Mesothelial cell of epicardium (in vitro differentiated cells): ENCODE measurements at regions not wholly inside any gene's neighbourhood (a gene's known extent, or its start where the extent isn't known, plus 50 kb on each side); places are given as distances from the start of the nearest gene placed in this dataset.
"Not testable (repeated sequence)": the region's sequence is repeated elsewhere in the genome, so short reads cannot be mapped to it uniquely, and the experiment has no call there.

Source experiments
- DNase-seq, 2 experiments: peaks; one replicate each; pipeline ENCODE4 v3.0.0; 2021; ENCODE audit warnings: low spot score in 2 of 2; ENCODE audit not compliant: unreplicated experiment in 2 of 2
- H3K27ac Mint-ChIP-seq: 2 replicates; pipeline ENCODE4 v1.8.0; 2021; ENCODE audit warnings: mixed read lengths
- H3K27me3 Mint-ChIP-seq: 2 replicates; pipeline ENCODE4 v1.8.0; 2021; ENCODE audit warnings: low read depth, mixed read lengths
- H3K36me3 Mint-ChIP-seq: 2 replicates; pipeline ENCODE4 v1.8.0; 2021; ENCODE audit warnings: mixed read lengths
- H3K4me1 Mint-ChIP-seq: 2 replicates; pipeline ENCODE4 v1.8.0; 2021; ENCODE audit warnings: mixed read lengths
- H3K4me3 Mint-ChIP-seq: 2 replicates; pipeline ENCODE4 v1.8.0; 2021; ENCODE audit warnings: mild to moderate bottlenecking, moderate library complexity, mixed read lengths
- H3K9me3 Mint-ChIP-seq: 2 replicates; pipeline ENCODE4 v1.8.0; 2021; ENCODE audit warnings: mixed read lengths
- TF ChIP-seq, protein P1 (sequence below): fragments of 200-600 bp; sonication (generic); IDR thresholded peaks from one replicate; pipeline ENCODE4 v1.5.0; 2021; ENCODE audit warnings: antibody characterized with exemption; ENCODE audit not compliant: unreplicated experiment

- H3K4me1 Mint-ChIP-seq, result peaks cover 3% of the 10 kb centered on the region
- H3K36me3 Mint-ChIP-seq, result no peaks in the 10 kb centered on the region
- H3K9me3 Mint-ChIP-seq, result no peaks in the 10 kb centered on the region
These were observed 324.2 kb upstream of the MAN1A1 start for GRCh38 chr6:119673741-119674140.

DNA sequence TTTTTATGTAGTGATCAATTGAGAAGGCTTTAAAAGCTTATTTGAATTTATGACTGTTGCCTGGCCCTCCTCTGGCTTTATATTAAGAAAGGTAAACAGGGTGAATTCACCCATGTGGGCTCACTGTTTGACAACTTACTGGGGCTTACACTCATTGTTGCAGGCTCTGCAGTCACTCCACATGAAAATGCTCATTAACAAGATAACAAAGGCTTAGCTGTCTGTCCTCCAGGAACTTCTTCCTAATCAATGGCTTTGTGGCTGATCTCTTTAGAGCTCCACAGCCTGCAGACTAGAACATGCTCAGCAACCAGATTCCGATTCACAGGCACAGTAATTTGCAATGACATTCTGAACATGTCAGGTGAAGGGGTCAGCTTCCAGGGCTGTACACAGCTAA is 323.2 kb upstream of the MAN1A1 start:
- no peak overlapping the region for H3K27ac Mint-ChIP-seq

More at GRCh38 chr6:119673741-119674140, 324.2 kb upstream of the MAN1A1 start:
- Mint-ChIP-seq H3K4me3 (no peak overlapping the region), H3K27ac (no peak overlapping the region), H3K27me3 (peaks cover 3% of the 10 kb centered on the region)
- TF ChIP-seq, protein P1, sequence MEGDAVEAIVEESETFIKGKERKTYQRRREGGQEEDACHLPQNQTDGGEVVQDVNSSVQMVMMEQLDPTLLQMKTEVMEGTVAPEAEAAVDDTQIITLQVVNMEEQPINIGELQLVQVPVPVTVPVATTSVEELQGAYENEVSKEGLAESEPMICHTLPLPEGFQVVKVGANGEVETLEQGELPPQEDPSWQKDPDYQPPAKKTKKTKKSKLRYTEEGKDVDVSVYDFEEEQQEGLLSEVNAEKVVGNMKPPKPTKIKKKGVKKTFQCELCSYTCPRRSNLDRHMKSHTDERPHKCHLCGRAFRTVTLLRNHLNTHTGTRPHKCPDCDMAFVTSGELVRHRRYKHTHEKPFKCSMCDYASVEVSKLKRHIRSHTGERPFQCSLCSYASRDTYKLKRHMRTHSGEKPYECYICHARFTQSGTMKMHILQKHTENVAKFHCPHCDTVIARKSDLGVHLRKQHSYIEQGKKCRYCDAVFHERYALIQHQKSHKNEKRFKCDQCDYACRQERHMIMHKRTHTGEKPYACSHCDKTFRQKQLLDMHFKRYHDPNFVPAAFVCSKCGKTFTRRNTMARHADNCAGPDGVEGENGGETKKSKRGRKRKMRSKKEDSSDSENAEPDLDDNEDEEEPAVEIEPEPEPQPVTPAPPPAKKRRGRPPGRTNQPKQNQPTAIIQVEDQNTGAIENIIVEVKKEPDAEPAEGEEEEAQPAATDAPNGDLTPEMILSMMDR, result no peak
- no peak for DNase-seq

DNA sequence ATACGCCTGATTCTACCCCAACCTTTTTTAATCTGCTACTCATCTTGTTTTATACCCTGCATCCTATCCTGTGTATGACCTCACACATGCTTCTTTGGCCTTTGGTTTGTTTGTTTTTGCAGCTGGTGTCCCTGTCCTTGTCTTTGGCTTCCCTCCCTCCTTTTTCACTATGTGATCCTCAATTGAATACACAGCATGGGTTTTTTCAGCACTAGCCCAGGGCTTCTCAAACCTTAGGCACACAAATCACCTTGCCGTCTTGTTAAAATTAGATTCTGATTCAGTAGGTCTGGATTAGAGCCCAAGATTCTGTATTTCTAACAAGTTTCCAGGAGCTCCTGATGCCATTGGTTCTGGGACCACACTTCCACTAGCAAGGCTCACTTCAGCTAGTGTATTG is 321.5 kb upstream of the MAN1A1 start:
- no peak for DNase-seq
- Mint-ChIP-seq H3K36me3 (no peaks in the 10 kb centered on the region), H3K4me3 (no peak overlapping the region), H3K27ac (no peak overlapping the region), H3K4me1 (peaks cover 3% of the 10 kb centered on the region), H3K27me3 (peaks cover 3% of the 10 kb centered on the region), H3K9me3 (peaks cover 10% of the 10 kb centered on the region)
- TF ChIP-seq, protein P1, result no peak

More for the DNA sequence above, 323.2 kb upstream of the MAN1A1 start:
- no peaks in the 10 kb centered on the region for H3K9me3 Mint-ChIP-seq
- peaks cover 3% of the 10 kb centered on the region for H3K27me3 Mint-ChIP-seq
- no peaks in the 10 kb centered on the region for H3K36me3 Mint-ChIP-seq
- no peak overlapping the region for H3K4me3 Mint-ChIP-seq
- no peak for DNase-seq
- peaks cover 3% of the 10 kb centered on the region for H3K4me1 Mint-ChIP-seq
- TF ChIP-seq, protein P1, result no peak

DNA sequence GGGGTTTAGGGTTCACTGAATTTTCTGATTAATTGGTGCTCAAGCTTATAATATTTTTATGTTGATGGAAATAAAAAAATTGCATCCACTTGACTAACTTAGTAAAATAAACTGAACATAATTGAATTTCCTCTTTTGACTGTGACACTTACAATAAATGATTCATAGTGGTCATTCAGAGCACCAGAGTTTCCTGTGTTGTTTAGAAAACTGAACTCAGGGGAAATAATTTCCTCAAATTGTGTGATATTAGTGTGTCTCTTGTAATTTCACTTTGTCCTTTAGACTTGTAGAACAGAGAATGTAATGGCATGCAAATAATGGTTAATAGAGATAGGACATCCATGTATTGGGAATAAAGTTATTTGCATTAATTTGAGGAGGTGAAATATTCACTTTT is 319.7 kb upstream of the MAN1A1 start:
- no peak overlapping the region for H3K27ac Mint-ChIP-seq
- no peak overlapping the region for H3K4me3 Mint-ChIP-seq
- TF ChIP-seq, protein P1, result no peak

DNA sequence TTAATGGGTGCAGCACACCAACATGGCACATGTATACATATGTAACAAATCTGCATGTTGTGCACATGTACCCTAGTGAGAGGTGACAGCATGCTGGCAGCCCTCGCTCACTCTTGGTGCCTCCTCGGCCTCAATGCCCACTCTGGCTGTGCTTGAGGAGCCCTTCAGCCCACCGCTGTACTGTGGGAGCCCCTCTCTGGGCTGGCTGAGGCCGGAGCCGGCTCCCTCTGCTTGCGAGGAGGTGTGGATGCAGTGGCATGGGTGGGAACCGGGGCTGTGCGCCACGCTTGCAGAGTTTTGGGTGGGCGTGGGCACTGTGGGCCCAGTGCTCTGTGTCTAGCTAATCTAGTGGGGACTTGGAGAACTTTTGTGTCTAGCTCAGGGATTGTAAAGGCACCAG is 315.9 kb upstream of the MAN1A1 start:
- not testable (repeated sequence) for H3K27me3 Mint-ChIP-seq, DNase-seq, H3K4me3 Mint-ChIP-seq, H3K36me3 Mint-ChIP-seq, H3K27ac Mint-ChIP-seq
- Mint-ChIP-seq H3K4me1 (peaks cover 14% of the 10 kb centered on the region), H3K9me3 (peaks cover 10% of the 10 kb centered on the region)

More for the DNA sequence above, 319.7 kb upstream of the MAN1A1 start:
- Mint-ChIP-seq H3K9me3 (peaks cover 10% of the 10 kb centered on the region), H3K36me3 (no peaks in the 10 kb centered on the region), H3K27me3 (no peaks in the 10 kb centered on the region), H3K4me1 (peaks cover 3% of the 10 kb centered on the region)
- DNase-seq, result no peak

DNA sequence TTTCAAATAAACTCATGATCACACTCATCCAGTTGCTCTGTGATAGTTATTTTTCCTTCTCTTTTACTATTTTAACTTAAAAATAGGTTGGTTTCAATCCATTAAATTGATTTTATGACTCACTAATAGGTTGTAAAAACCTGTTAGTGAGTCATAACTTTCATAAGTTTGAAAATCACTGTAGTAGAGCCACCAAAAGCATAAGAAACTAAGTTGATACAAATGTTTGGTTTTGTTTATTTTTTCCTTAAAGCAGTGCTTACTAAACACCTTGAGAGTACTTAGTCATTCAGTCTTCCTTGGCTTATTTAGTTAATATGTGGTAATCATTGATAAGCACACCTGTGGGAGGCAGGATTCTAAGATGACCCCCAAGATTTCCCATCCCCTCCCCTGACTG is 312.1 kb upstream of the MAN1A1 start:
- Mint-ChIP-seq H3K36me3 (no peaks in the 10 kb centered on the region), H3K27ac (no peak overlapping the region), H3K9me3 (peaks cover 4% of the 10 kb centered on the region), H3K4me3 (no peak overlapping the region), H3K27me3 (no peaks in the 10 kb centered on the region), H3K4me1 (peaks cover 14% of the 10 kb centered on the region)
- TF ChIP-seq, protein P1, result no peak
- DNase-seq, result no peak
